H1 (cell line): ENCODE measurements at regions not wholly inside any gene's neighbourhood (a gene's known extent, or its start where the extent isn't known, plus 50 kb on each side); places are given as distances from the start of the nearest gene placed in this dataset.

ENCODE experiments used
- CTCF ChIA-PET: fragments of 300-600 bp; sonication (Branson Sonifier 250); formaldehyde crosslinking; loops from one replicate; lab custom pipeline; 2021; ENCODE audit not compliant: partially characterized antibody; lab: Charles Lee
- POLR2A ChIA-PET: fragments of 300-600 bp; sonication (Branson Sonifier 250); formaldehyde crosslinking; loops from one replicate; lab custom pipeline; 2021; ENCODE audit warnings: inconsistent platforms; ENCODE audit not compliant: partially characterized antibody; lab: Charles Lee
- DNase-seq, 2 experiments: peaks; one replicate each; pipeline versions ENCODE4 v3.0.0 to v3.0.0-alpha.2; 2010 to 2022; ENCODE audit warnings: low spot score in 2 of 2, low read depth in 1 of 2, mixed read lengths in 1 of 2
- FAIRE-seq: peaks from 2 replicates; lab custom pipeline; 2011; peaks lifted over from hg19 to GRCh38; lab: Jason Lieb, UNC
- H2AFZ ChIP-seq: 2 replicates; pipeline ENCODE4 v1.8.1; 2012; ENCODE audit warnings: low read length, inconsistent platforms
- H2AK5ac ChIP-seq: 2 replicates; pipeline ENCODE4 v1.6.1; 2013; ENCODE audit warnings: low read depth, low read length
- H2BK120ac ChIP-seq: replicated peaks from 2 replicates; pipeline ENCODE3; 2013; ENCODE audit warnings: low read depth, low read length, inconsistent platforms
- H2BK12ac ChIP-seq: 2 replicates; pipeline ENCODE4 v1.6.1; 2013; ENCODE audit warnings: low read depth, low read length
- H2BK15ac ChIP-seq: 2 replicates; pipeline ENCODE4 v1.6.1; 2013; ENCODE audit warnings: low read length
- H2BK20ac ChIP-seq: 2 replicates; pipeline ENCODE4 v1.6.1; 2013; ENCODE audit warnings: low read length
- H2BK5ac ChIP-seq: 2 replicates; pipeline ENCODE4 v1.6.1; 2013; ENCODE audit warnings: low read depth, low read length
- H3K14ac ChIP-seq: 2 replicates; pipeline ENCODE4 v1.6.1; 2013; ENCODE audit warnings: inconsistent platforms; ENCODE audit not compliant: insufficient read length
- H3K18ac ChIP-seq: 2 replicates; pipeline ENCODE4 v1.6.1; 2013; ENCODE audit warnings: low read length; ENCODE audit errors: extremely low read depth
- H3K23ac ChIP-seq: 2 replicates; pipeline ENCODE4 v1.6.1; 2013; ENCODE audit warnings: inconsistent platforms; ENCODE audit not compliant: insufficient read length
- H3K23me2 ChIP-seq: 2 replicates; pipeline ENCODE4 v1.6.1; 2013; ENCODE audit warnings: low read depth, low read length
- H3K27ac ChIP-seq: 2 replicates; pipeline ENCODE4 v1.6.1; 2011; ENCODE audit warnings: low read depth, low read length, inconsistent platforms
- H3K27me3 ChIP-seq, 4 experiments: replicated peaks in 1 of 4; 1 replicate in 1 of 4; 2 replicates in 3 of 4; pipeline versions ENCODE4 v1.6.1 to v1.8.1; 2011 to 2013; ENCODE audit warnings: low read length in 3 of 4, mild to moderate bottlenecking in 3 of 4, inconsistent platforms in 2 of 4, mixed read lengths in 2 of 4, moderate library complexity in 1 of 4; ENCODE audit not compliant: control insufficient read depth in 3 of 4, insufficient read depth in 3 of 4; ENCODE audit errors: extremely low read depth in 1 of 4
- H3K36me3 ChIP-seq, 4 experiments: 2 replicates each; pipeline versions ENCODE4 v1.6.1 to v1.8.1; 2011 to 2013; ENCODE audit warnings: mild to moderate bottlenecking in 4 of 4, low read length in 3 of 4, moderate library complexity in 2 of 4, control low read depth in 1 of 4, inconsistent platforms in 1 of 4; ENCODE audit not compliant: insufficient read depth in 4 of 4, control insufficient read depth in 2 of 4
- H3K4ac ChIP-seq: replicated peaks from 2 replicates; pipeline ENCODE3; 2013; ENCODE audit warnings: low read length, low read depth, mixed read lengths, inconsistent platforms; ENCODE audit not compliant: insufficient read length
- H3K4me1 ChIP-seq, 4 experiments: replicated peaks in 1 of 4; 1 replicate in 1 of 4; 2 replicates in 3 of 4; pipeline versions ENCODE4 v1.6.1 to v1.8.1; 2011 to 2013; ENCODE audit warnings: low read length in 3 of 4, inconsistent platforms in 2 of 4, mixed read lengths in 1 of 4; ENCODE audit not compliant: insufficient read depth in 4 of 4, control insufficient read depth in 3 of 4
- H3K4me2 ChIP-seq, 2 experiments: 2 replicates each; pipeline versions ENCODE4 v1.6.1 to v1.8.1; 2011 to 2013; ENCODE audit warnings: low read depth in 2 of 2, low read length in 2 of 2, control low read depth in 1 of 2, inconsistent platforms in 1 of 2, mild to moderate bottlenecking in 1 of 2; ENCODE audit not compliant: insufficient read depth in 1 of 2
- H3K4me3 ChIP-seq, 4 experiments: fragments of 200-600, 300-600 bp in 1 of 4; sonication (generic), shearing (Covaris generic), sonication (Bioruptor Twin) in 1 of 4; 2 replicates each; pipeline versions ENCODE4 v1.5.1 to v1.8.1; 2011 to 2016; ENCODE audit warnings: low read length in 4 of 4, low read depth in 3 of 4, control low read depth in 2 of 4, inconsistent platforms in 2 of 4, mild to moderate bottlenecking in 2 of 4, mixed read lengths in 1 of 4, moderate library complexity in 1 of 4; ENCODE audit not compliant: insufficient read depth in 2 of 4; ENCODE audit errors: extremely low read depth in 1 of 4
- H3K56ac ChIP-seq: replicated peaks from 2 replicates; pipeline ENCODE3; 2013; ENCODE audit warnings: low read depth, mild to moderate bottlenecking, mixed read lengths, low read length, inconsistent platforms; ENCODE audit not compliant: insufficient read length
- H3K79me1 ChIP-seq: 2 replicates; pipeline ENCODE4 v1.6.1; 2013; ENCODE audit warnings: low read depth, low read length, control low read depth
- H3K79me2 ChIP-seq, 2 experiments: 2 replicates each; pipeline versions ENCODE4 v1.6.1 to v1.8.1; 2012 to 2013; ENCODE audit warnings: low read length in 2 of 2, mild to moderate bottlenecking in 2 of 2, inconsistent platforms in 1 of 2; ENCODE audit not compliant: insufficient read depth in 2 of 2, control insufficient read depth in 1 of 2
- H3K9ac ChIP-seq, 4 experiments: replicated peaks in 1 of 4; 1 replicate in 1 of 4; 2 replicates in 3 of 4; pipeline versions ENCODE4 v1.6.1 to v1.8.1; 2011 to 2013; ENCODE audit warnings: low read depth in 3 of 4, low read length in 3 of 4, control low read depth in 2 of 4, mild to moderate bottlenecking in 2 of 4, moderate library complexity in 2 of 4, inconsistent platforms in 1 of 4; ENCODE audit errors: extremely low read depth in 1 of 4
- H3K9me3 ChIP-seq, 2 experiments: 2 replicates each; pipeline versions ENCODE4 v1.6.1 to v1.8.1; 2012 to 2013; ENCODE audit warnings: mild to moderate bottlenecking in 2 of 2, moderate library complexity in 2 of 2, control low read depth in 1 of 2, inconsistent platforms in 1 of 2, low read depth in 1 of 2, low read length in 1 of 2, mixed read lengths in 1 of 2; ENCODE audit not compliant: insufficient read depth in 2 of 2
- H4K20me1 ChIP-seq, 2 experiments: replicated peaks in 1 of 2; 2 replicates each; pipeline versions ENCODE3 to v1.8.1; 2011 to 2013; ENCODE audit warnings: inconsistent platforms in 2 of 2, low read length in 2 of 2, mild to moderate bottlenecking in 1 of 2; ENCODE audit not compliant: insufficient read depth in 2 of 2, control insufficient read depth in 1 of 2
- H4K5ac ChIP-seq: 2 replicates; pipeline ENCODE4 v1.6.1; 2013; ENCODE audit warnings: low read length, low read depth, mixed read lengths, inconsistent platforms; ENCODE audit not compliant: insufficient read length
- H4K8ac ChIP-seq: 2 replicates; pipeline ENCODE4 v1.8.0; 2013; ENCODE audit warnings: mild to moderate bottlenecking, moderate library complexity, low read length, inconsistent platforms; ENCODE audit not compliant: insufficient read depth; ENCODE audit errors: extremely low read depth
- H4K91ac ChIP-seq: replicated peaks from 2 replicates; pipeline ENCODE3; 2013; ENCODE audit warnings: low read length, mixed read lengths, inconsistent platforms; ENCODE audit not compliant: insufficient read length
- BACH1 ChIP-seq: IDR thresholded peaks from 2 replicates; pipeline ENCODE4 v1.6.1; 2012; ENCODE audit warnings: low read length, improper control_type of control experiment
- CBX8 ChIP-seq: fragments of 300-800, 300-1000 bp; sonication (generic); IDR thresholded peaks from 2 replicates; pipeline ENCODE4 v1.7.1; 2016; ENCODE audit warnings: low read depth, low read length, borderline replicate concordance
- CREB1 ChIP-seq: IDR thresholded peaks from 2 replicates; pipeline ENCODE4 v1.6.1; 2012; ENCODE audit warnings: inconsistent platforms
- CTCF ChIP-seq, 3 experiments: IDR thresholded peaks; 1 replicate in 2 of 3; 2 replicates in 1 of 3; pipeline versions ENCODE4 v1.5.1 to v1.6.1; 2011; ENCODE audit warnings: low read length in 3 of 3, mild to moderate bottlenecking in 3 of 3, inconsistent platforms in 2 of 3, low read depth in 1 of 3, moderate library complexity in 1 of 3; ENCODE audit not compliant: insufficient read depth in 1 of 3; ENCODE audit errors: control extremely low read depth in 1 of 3
- JUN ChIP-seq: IDR thresholded peaks from 2 replicates; pipeline ENCODE4 v1.6.1; 2011; ENCODE audit warnings: low read depth, mild to moderate bottlenecking, improper control_type of control experiment, low read length
- MAFK ChIP-seq: IDR thresholded peaks from 2 replicates; pipeline ENCODE4 v1.6.1; 2012; ENCODE audit warnings: low read depth, mild to moderate bottlenecking, improper control_type of control experiment, low read length
- POLR2A ChIP-seq, 2 experiments: IDR thresholded peaks; 1 replicate in 1 of 2; 2 replicates in 1 of 2; pipeline ENCODE4 v1.6.1; 2011; ENCODE audit warnings: low read depth in 2 of 2, low read length in 2 of 2, mild to moderate bottlenecking in 2 of 2; ENCODE audit errors: control extremely low read depth in 1 of 2
- RFX5 ChIP-seq: IDR thresholded peaks from 2 replicates; pipeline ENCODE4 v1.6.1; 2011; ENCODE audit warnings: low read depth, low read length, improper control_type of control experiment, borderline replicate concordance
- SIN3A ChIP-seq, 2 experiments: IDR thresholded peaks in 1 of 2; conservative IDR thresholded peaks in 1 of 2; 2 replicates each; pipeline ENCODE4 v1.6.1; 2011 to 2012; ENCODE audit warnings: low read length in 2 of 2, improper control_type of control experiment in 1 of 2, low read depth in 1 of 2, mild to moderate bottlenecking in 1 of 2
- SP1 ChIP-seq: IDR thresholded peaks from 2 replicates; pipeline ENCODE4 v1.6.1; 2011; ENCODE audit warnings: low read depth, low read length
- TBP ChIP-seq: IDR thresholded peaks from 2 replicates; pipeline ENCODE4 v1.6.1; 2011; ENCODE audit warnings: low read depth, low read length, improper control_type of control experiment
- WGBS, 2 experiments: shearing (Covaris generic) in 1 of 2; methylation state at CpG; one replicate each; pipeline versions ENCODE4 v1.1.6 to v1.1.7; 2013 to 2015; ENCODE audit warnings: low lambda C conversion rate in 2 of 2, mixed read lengths in 2 of 2, inconsistent platforms in 1 of 2, low coverage in 1 of 2, missing lambda C conversion rate in 1 of 2; ENCODE audit not compliant: insufficient replicate concordance in 2 of 2, insufficient coverage in 1 of 2, insufficient read length in 1 of 2; ENCODE audit errors: extremely low coverage in 1 of 2, missing lambda C conversion rate in 1 of 2; 5-methylcytosine and 5-hydroxymethylcytosine counted together

- ChIA-PET CTCF (interaction anchor here (0.9 to 2.8 kb wide), 3 partner anchors 11 to 643 kb away, joined by 3 to 16 read pairs (median 6); no protein-coding TSS in a partner anchor), POLR2A (no interaction called here)
- FAIRE-seq, result no peak
- H3K9ac ChIP-seq, result no peak overlapping the region
- no peak overlapping the region for H4K5ac ChIP-seq
- no peak overlapping the region for H2BK15ac ChIP-seq
- peaks cover 3 to 6% (median 3%) of the 10 kb centered on the region in 4 experiments; a peak in 6 of 7 replicates for H3K4me1 ChIP-seq
- no peak overlapping the region for H3K14ac ChIP-seq
- WGBS, 2 experiments, result 94% methylated on average over 2 of the region's 2 CpGs; no CpG with 5 or more reads in 1 of the 2 experiments
- no peaks in the 10 kb centered on the region for H3K23me2 ChIP-seq
- no peak overlapping the region for H3K56ac ChIP-seq
- H4K8ac ChIP-seq, result no peak overlapping the region
- DNase-seq, result no peak
- no peak overlapping the region for H3K23ac ChIP-seq
- no peaks in the 10 kb centered on the region for H3K79me1 ChIP-seq
- no peak overlapping the region for H4K91ac ChIP-seq
- no peaks in the 10 kb centered on the region for H3K27me3 ChIP-seq
- no peaks in the 10 kb centered on the region for H3K79me2 ChIP-seq
- H2AK5ac ChIP-seq, result no peak overlapping the region
- no peaks in the 10 kb centered on the region for H3K9me3 ChIP-seq
- no peak overlapping the region for H3K4me3 ChIP-seq
- H2AFZ ChIP-seq, result peak overlapping the region; percentile 64
- H2BK5ac ChIP-seq, result no peak overlapping the region
- H3K36me3 ChIP-seq, result no peaks in the 10 kb centered on the region
- no peak overlapping the region for H2BK12ac ChIP-seq
- no peak overlapping the region for H3K4ac ChIP-seq
- no peak overlapping the region for H3K27ac ChIP-seq
- no peak overlapping the region for H3K4me2 ChIP-seq
- H4K20me1 ChIP-seq, result no peaks in the 10 kb centered on the region
- no peak overlapping the region for H2BK20ac ChIP-seq
- H3K18ac ChIP-seq, result no peak overlapping the region
- H2BK120ac ChIP-seq, result no peak overlapping the region
- TF ChIP-seq JUN (no peak), TBP (no peak), RFX5 (no peak), CBX8 (no peak), POLR2A (IDR thresholded peaks at IDR 0.05; ENCODE audit: control extremely low read depth in 1 of 2, low read depth in 2 of 2, low read length in 2 of 2) (no peak), SIN3A (conservative IDR thresholded peaks at IDR 0.05 in 1 of 2, IDR thresholded peaks at IDR 0.05 in 1 of 2; ENCODE audit: low read depth in 1 of 2, low read length in 2 of 2) (no peak), BACH1 (no peak), CREB1 (no peak), CTCF (IDR thresholded peaks at IDR 0.05; ENCODE audit: control extremely low read depth in 1 of 3, insufficient read depth in 1 of 3, low read depth in 1 of 3, low read length in 3 of 3) (no peak), MAFK (no peak), SP1 (no peak)
Observed at GRCh38 chr12:63079791-63080502, 71.1 kb downstream of the AVPR1A start.
